WTC11 (cell line): ENCODE measurements at regions not wholly inside any gene's neighbourhood (a gene's known extent, or its start where the extent isn't known, plus 50 kb on each side); places are given as distances from the start of the nearest gene placed in this dataset.

ENCODE experiments used
- ATAC-seq: fragments of 200-7000 bp; cut with Tn5 transposase; 2 replicates; pipeline ENCODE4 v1.10.0; 2021; ENCODE audit warnings: mild to moderate bottlenecking, moderate library complexity
- CTCF ChIA-PET: fragments of 300-600 bp; sonication (Branson Sonifier 250); formaldehyde crosslinking; loops from one replicate; lab custom pipeline; 2021; ENCODE audit warnings: antibody characterized with exemption; lab: Charles Lee
- POLR2A ChIA-PET: fragments of 350-600 bp; sonication (Branson Sonifier 250); formaldehyde crosslinking; loops from one replicate; lab custom pipeline; 2021; ENCODE audit warnings: antibody characterized with exemption; lab: Charles Lee
- DNase-seq: peaks from one replicate; pipeline ENCODE4 v3.0.0; 2021; ENCODE audit warnings: low spot score
- H3K27ac Mint-ChIP-seq: 2 replicates; pipeline ENCODE4 v1.8.0; 2021; ENCODE audit warnings: mixed read lengths
- H3K27me3 Mint-ChIP-seq: 2 replicates; pipeline ENCODE4 v1.8.0; 2021; ENCODE audit warnings: low read depth, mild to moderate bottlenecking, moderate library complexity, mixed read lengths
- H3K36me3 Mint-ChIP-seq: 2 replicates; pipeline ENCODE4 v1.8.0; 2021; ENCODE audit warnings: mixed read lengths
- H3K4me1 Mint-ChIP-seq: 2 replicates; pipeline ENCODE4 v1.8.0; 2022; ENCODE audit warnings: mixed read lengths
- H3K4me3 Mint-ChIP-seq: 2 replicates; pipeline ENCODE4 v1.8.0; 2021; ENCODE audit warnings: mild to moderate bottlenecking, moderate library complexity, mixed read lengths
- H3K9me3 Mint-ChIP-seq: 2 replicates; pipeline ENCODE4 v1.8.0; 2021; ENCODE audit warnings: mixed read lengths
- AR ChIP-seq: fragments of 250-450 bp; sonication (Bioruptor Pico); IDR thresholded peaks from 2 replicates; pipeline ENCODE4 v1.9.0; 2021; ENCODE audit warnings: mild to moderate bottlenecking
- ATF1 ChIP-seq: sonication (generic); formaldehyde crosslinking; IDR thresholded peaks from 2 replicates; pipeline ENCODE4 v1.8.1; 2023; ENCODE audit warnings: mild to moderate bottlenecking, moderate library complexity, missing genetic modification reagents
- ATF3 ChIP-seq: sonication (generic); formaldehyde crosslinking; conservative IDR thresholded peaks from 2 replicates; pipeline ENCODE4 v1.8.1; 2022; ENCODE audit warnings: mild to moderate bottlenecking, missing genetic modification reagents
- CREM ChIP-seq: sonication (generic); formaldehyde crosslinking; IDR thresholded peaks from 2 replicates; pipeline ENCODE4 v1.8.1; 2022; ENCODE audit warnings: mild to moderate bottlenecking, missing genetic modification reagents, moderate library complexity
- ERG ChIP-seq: fragments of 250-450 bp; sonication (Bioruptor Pico); IDR thresholded peaks from 2 replicates; pipeline ENCODE4 v1.8.0; 2021; ENCODE audit warnings: mild to moderate bottlenecking
- ETV6 ChIP-seq: sonication (generic); formaldehyde crosslinking; IDR thresholded peaks from 2 replicates; pipeline ENCODE4 v1.8.1; 2022; ENCODE audit warnings: mild to moderate bottlenecking, missing genetic modification reagents
- FOXP4 ChIP-seq: sonication (generic); formaldehyde crosslinking; IDR thresholded peaks from 2 replicates; pipeline ENCODE4 v1.8.0; 2022; ENCODE audit warnings: mild to moderate bottlenecking, missing genetic modification reagents
- GRHL2 ChIP-seq: fragments of 250-450 bp; sonication (Bioruptor Pico); IDR thresholded peaks from 2 replicates; pipeline ENCODE4 v1.8.0; 2022; ENCODE audit warnings: mild to moderate bottlenecking, moderate library complexity; ENCODE audit not compliant: insufficient replicate concordance, severe bottlenecking
- IRF2 ChIP-seq: sonication (generic); formaldehyde crosslinking; IDR thresholded peaks from 2 replicates; pipeline ENCODE4 v1.8.0; 2022; ENCODE audit warnings: low read depth, missing genetic modification reagents, borderline replicate concordance
- JAZF1 ChIP-seq: fragments of 250-450 bp; sonication (Bioruptor Pico); IDR thresholded peaks from 2 replicates; pipeline ENCODE4 v1.9.0; 2021; ENCODE audit warnings: moderate library complexity, mild to moderate bottlenecking, inconsistent platforms
- MYBL2 ChIP-seq: sonication (generic); formaldehyde crosslinking; IDR thresholded peaks from 2 replicates; pipeline ENCODE4 v1.8.1; 2023; ENCODE audit warnings: mild to moderate bottlenecking, moderate library complexity, missing genetic modification reagents
- NR3C1 ChIP-seq: sonication (generic); formaldehyde crosslinking; conservative IDR thresholded peaks from 2 replicates; pipeline ENCODE4 v1.8.1; 2023; ENCODE audit warnings: low read depth, mild to moderate bottlenecking, missing genetic modification reagents
- SMAD4 ChIP-seq: sonication (generic); formaldehyde crosslinking; IDR thresholded peaks from 2 replicates; pipeline ENCODE4 v1.8.0; 2022; ENCODE audit warnings: mild to moderate bottlenecking, missing genetic modification reagents
- SP1 ChIP-seq: sonication (generic); formaldehyde crosslinking; conservative IDR thresholded peaks from 2 replicates; pipeline ENCODE4 v1.8.1; 2022; ENCODE audit warnings: missing genetic modification reagents
- TCF7 ChIP-seq: sonication (generic); formaldehyde crosslinking; IDR thresholded peaks from 2 replicates; pipeline ENCODE4 v1.8.0; 2022; ENCODE audit warnings: mild to moderate bottlenecking, low read depth, missing genetic modification reagents, moderate library complexity
- TP53 ChIP-seq: sonication (generic); formaldehyde crosslinking; IDR thresholded peaks from 2 replicates; pipeline ENCODE4 v1.8.1; 2023; ENCODE audit warnings: mild to moderate bottlenecking, missing genetic modification reagents
- ZBTB43 ChIP-seq: sonication (generic); formaldehyde crosslinking; IDR thresholded peaks from 2 replicates; pipeline ENCODE4 v1.8.1; 2023; ENCODE audit warnings: mild to moderate bottlenecking, missing genetic modification reagents
- ZNF317 ChIP-seq: sonication (generic); formaldehyde crosslinking; IDR thresholded peaks from 2 replicates; pipeline ENCODE4 v1.8.1; 2023; ENCODE audit warnings: low read depth, mild to moderate bottlenecking, moderate library complexity, missing genetic modification reagents, borderline replicate concordance
- ZNF671 ChIP-seq: fragments of 250-450 bp; sonication (Bioruptor Pico); IDR thresholded peaks from 2 replicates; pipeline ENCODE4 v1.8.0; 2021; ENCODE audit warnings: mild to moderate bottlenecking
- TF ChIP-seq, protein P1 (sequence below): sonication (generic); formaldehyde crosslinking; IDR thresholded peaks from 2 replicates; pipeline ENCODE4 v1.8.1; 2022; ENCODE audit warnings: low read depth, missing genetic modification reagents, borderline replicate concordance
- TF ChIP-seq, protein P2 (sequence below): sonication (generic); formaldehyde crosslinking; IDR thresholded peaks from 2 replicates; pipeline ENCODE4 v1.8.0; 2022; ENCODE audit warnings: mild to moderate bottlenecking, missing genetic modification reagents

GRCh38 chr4:57364255-57364654, 254.1 kb upstream of the IGFBP7 start:
- Mint-ChIP-seq H3K4me1 (peaks cover 4% of the 10 kb centered on the region), H3K4me3 (no peak overlapping the region), H3K36me3 (peaks cover 12% of the 10 kb centered on the region), H3K27me3 (0 out of 2 replicates have a peak, but pooled peaks cover 4% of the 10 kb centered on the region), H3K9me3 (peaks cover 44% of the 10 kb centered on the region), H3K27ac (no peak overlapping the region)
- DNase-seq (no peak), ATAC-seq (no peak)
- ChIA-PET CTCF (no interaction called here), POLR2A (no interaction called here)
- TF ChIP-seq JAZF1 (CRISPR knock-in tag) (no peak), IRF2 (CRISPR knock-in tag) (no peak), ETV6 (no peak)
- TF ChIP-seq, all 79 proteins: peak for 0

- Mint-ChIP-seq H3K27ac (no peak overlapping the region), H3K9me3 (peaks cover 44% of the 10 kb centered on the region), H3K4me3 (no peak overlapping the region)
- POLR2A ChIA-PET: no interaction called here
- ATAC-seq: no peak
- TF ChIP-seq NR3C1 (CRISPR knock-in tag): no peak
- TF ChIP-seq SMAD4: no peak
- TF ChIP-seq ERG: no peak
- TF ChIP-seq GRHL2 (CRISPR knock-in tag): no peak
- TF ChIP-seq ZBTB43 (CRISPR knock-in tag): no peak
- TF ChIP-seq ZNF317 (CRISPR knock-in tag): no peak
- TF ChIP-seq, protein P1, sequence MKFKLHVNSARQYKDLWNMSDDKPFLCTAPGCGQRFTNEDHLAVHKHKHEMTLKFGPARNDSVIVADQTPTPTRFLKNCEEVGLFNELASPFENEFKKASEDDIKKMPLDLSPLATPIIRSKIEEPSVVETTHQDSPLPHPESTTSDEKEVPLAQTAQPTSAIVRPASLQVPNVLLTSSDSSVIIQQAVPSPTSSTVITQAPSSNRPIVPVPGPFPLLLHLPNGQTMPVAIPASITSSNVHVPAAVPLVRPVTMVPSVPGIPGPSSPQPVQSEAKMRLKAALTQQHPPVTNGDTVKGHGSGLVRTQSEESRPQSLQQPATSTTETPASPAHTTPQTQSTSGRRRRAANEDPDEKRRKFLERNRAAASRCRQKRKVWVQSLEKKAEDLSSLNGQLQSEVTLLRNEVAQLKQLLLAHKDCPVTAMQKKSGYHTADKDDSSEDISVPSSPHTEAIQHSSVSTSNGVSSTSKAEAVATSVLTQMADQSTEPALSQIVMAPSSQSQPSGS (CRISPR knock-in tag): no peak
- no peak for TF ChIP-seq ATF3 (CRISPR knock-in tag)
- TF ChIP-seq TP53 (CRISPR knock-in tag): no peak
- TF ChIP-seq TCF7 (CRISPR knock-in tag): no peak
- no peak for TF ChIP-seq SP1
- no peak for TF ChIP-seq ZNF671 (CRISPR knock-in tag)
- no peak for TF ChIP-seq ETV6
- no peak for TF ChIP-seq AR (CRISPR knock-in tag)
- TF ChIP-seq FOXP4 (CRISPR knock-in tag): no peak
- TF ChIP-seq ATF1 (CRISPR knock-in tag): no peak
- no peak for TF ChIP-seq JAZF1 (CRISPR knock-in tag)
- no peak for TF ChIP-seq CREM
- TF ChIP-seq, protein P2, sequence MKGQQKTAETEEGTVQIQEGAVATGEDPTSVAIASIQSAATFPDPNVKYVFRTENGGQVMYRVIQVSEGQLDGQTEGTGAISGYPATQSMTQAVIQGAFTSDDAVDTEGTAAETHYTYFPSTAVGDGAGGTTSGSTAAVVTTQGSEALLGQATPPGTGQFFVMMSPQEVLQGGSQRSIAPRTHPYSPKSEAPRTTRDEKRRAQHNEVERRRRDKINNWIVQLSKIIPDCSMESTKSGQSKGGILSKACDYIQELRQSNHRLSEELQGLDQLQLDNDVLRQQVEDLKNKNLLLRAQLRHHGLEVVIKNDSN (CRISPR knock-in tag): no peak
- TF ChIP-seq MYBL2 (CRISPR knock-in tag): no peak
- TF ChIP-seq, all 79 proteins: peak for 0
- CTCF ChIA-PET: no interaction called here
- no peaks in the 10 kb centered on the region for H3K4me1 Mint-ChIP-seq
- H3K27me3 Mint-ChIP-seq: 0 out of 2 replicates have a peak, but pooled peaks cover 4% of the 10 kb centered on the region
- H3K36me3 Mint-ChIP-seq: peaks cover 6% of the 10 kb centered on the region
- DNase-seq: no peak
Measured at GRCh38 chr4:57363346-57363745, 253.2 kb upstream of the IGFBP7 start.
